ENCODE measurements at regions not wholly inside any gene's neighbourhood (a gene's known extent, or its start where the extent isn't known, plus 50 kb on each side); places are given as distances from the start of the nearest gene placed in this dataset.

GRCh38 chr17:71969500-71969899 is 151.3 kb upstream of the SOX9 start:
- Histone ChIP-seq H4K8ac (ENCODE audit: low read depth, low read length) (no peak overlapping the region), H3K27me3 (ENCODE audit: insufficient read depth, low read length) (no peaks in the 10 kb centered on the region), H3K9me3 (ENCODE audit: insufficient read depth, low read depth, low read length) (no peaks in the 10 kb centered on the region), H3K79me2 (ENCODE audit: control insufficient read depth, insufficient read depth, low read length, poor library complexity) (no peaks in the 10 kb centered on the region), H3K79me1 (ENCODE audit: low read length) (no peaks in the 10 kb centered on the region), H2AK5ac (ENCODE audit: low read length) (no peak overlapping the region), H2BK5ac (ENCODE audit: low read depth, low read length, poor library complexity) (no peak overlapping the region), H3K23ac (ENCODE audit: low read length) (no peak overlapping the region), H3K4ac (ENCODE audit: low read depth, low read length) (no peak overlapping the region), H4K12ac (ENCODE audit: low read depth, low read length) (no peak overlapping the region), H3K14ac (ENCODE audit: low read length) (no peak overlapping the region), H2BK12ac (ENCODE audit: low read length) (no peak overlapping the region), H4K91ac (ENCODE audit: low read depth, low read length) (no peak overlapping the region), H2BK120ac (ENCODE audit: insufficient read depth, low read length, poor library complexity) (no peak overlapping the region), H3K36me3 (ENCODE audit: control insufficient read depth in 1 of 2, insufficient read depth in 2 of 2, low read length in 2 of 2) (no peaks in the 10 kb centered on the region), H3K4me3 (ENCODE audit: low read depth, low read length) (no peak overlapping the region), H3K9ac (ENCODE audit: low read length) (no peak overlapping the region), H3K18ac (ENCODE audit: low read length) (no peak overlapping the region), H3K4me2 (ENCODE audit: low read length) (no peak overlapping the region), H2AFZ (ENCODE audit: insufficient read depth, low read length, poor library complexity) (no peak overlapping the region), H3K4me1 (ENCODE audit: control insufficient read depth in 1 of 2, insufficient read depth in 2 of 2, low read length in 2 of 2) (peaks cover 0 to 3% of the 10 kb centered on the region in 2 experiments), H3K27ac (ENCODE audit: low read depth, low read length) (no peak overlapping the region)
- DNase-seq, result no peak

GRCh38 chr17:71970312-71970711 is 150.5 kb upstream of the SOX9 start:
- Histone ChIP-seq H3K14ac (ENCODE audit: low read length) (no peak overlapping the region), H3K4me2 (ENCODE audit: low read length) (no peak overlapping the region), H3K9me3 (ENCODE audit: insufficient read depth, low read depth, low read length) (no peaks in the 10 kb centered on the region), H4K12ac (ENCODE audit: low read depth, low read length) (no peak overlapping the region), H3K9ac (ENCODE audit: low read length) (no peak overlapping the region), H3K4me3 (ENCODE audit: low read depth, low read length) (no peak overlapping the region), H3K79me1 (ENCODE audit: low read length) (no peaks in the 10 kb centered on the region), H3K79me2 (ENCODE audit: control insufficient read depth, insufficient read depth, low read length, poor library complexity) (no peaks in the 10 kb centered on the region), H4K91ac (ENCODE audit: low read depth, low read length) (no peak overlapping the region), H2BK120ac (ENCODE audit: insufficient read depth, low read length, poor library complexity) (no peak overlapping the region), H3K4me1 (ENCODE audit: control insufficient read depth in 1 of 2, insufficient read depth in 2 of 2, low read length in 2 of 2) (peaks cover 2 to 4% of the 10 kb centered on the region in 2 experiments), H3K23ac (ENCODE audit: low read length) (no peak overlapping the region), H2AK5ac (ENCODE audit: low read length) (no peak overlapping the region), H3K4ac (ENCODE audit: low read depth, low read length) (no peak overlapping the region), H2BK5ac (ENCODE audit: low read depth, low read length, poor library complexity) (no peak overlapping the region), H3K18ac (ENCODE audit: low read length) (no peak overlapping the region), H3K27me3 (ENCODE audit: insufficient read depth, low read length) (no peaks in the 10 kb centered on the region), H3K27ac (ENCODE audit: low read depth, low read length) (no peak overlapping the region), H2AFZ (ENCODE audit: insufficient read depth, low read length, poor library complexity) (no peak overlapping the region), H3K36me3 (ENCODE audit: control insufficient read depth in 1 of 2, insufficient read depth in 2 of 2, low read length in 2 of 2) (no peaks in the 10 kb centered on the region), H2BK12ac (ENCODE audit: low read length) (no peak overlapping the region), H4K8ac (ENCODE audit: low read depth, low read length) (no peak overlapping the region)
- WGBS (ENCODE audit: extremely low coverage, insufficient coverage, insufficient read length), result no CpG with 5 or more reads among the region's 1 CpG
- DNase-seq, result no peak

- Histone ChIP-seq H3K23ac (ENCODE audit: low read length) (no peak overlapping the region), H2AK5ac (ENCODE audit: low read length) (no peak overlapping the region), H4K91ac (ENCODE audit: low read depth, low read length) (no peak overlapping the region), H3K9me3 (ENCODE audit: insufficient read depth, low read depth, low read length) (no peaks in the 10 kb centered on the region), H3K36me3 (ENCODE audit: control insufficient read depth in 1 of 2, insufficient read depth in 2 of 2, low read length in 2 of 2) (no peaks in the 10 kb centered on the region), H2BK5ac (ENCODE audit: low read depth, low read length, poor library complexity) (no peak overlapping the region), H2AFZ (ENCODE audit: insufficient read depth, low read length, poor library complexity) (no peak overlapping the region), H4K8ac (ENCODE audit: low read depth, low read length) (no peak overlapping the region), H3K79me2 (ENCODE audit: control insufficient read depth, insufficient read depth, low read length, poor library complexity) (no peaks in the 10 kb centered on the region), H3K4me1 (ENCODE audit: control insufficient read depth in 1 of 2, insufficient read depth in 2 of 2, low read length in 2 of 2) (peaks cover 9 to 12% of the 10 kb centered on the region in 2 experiments), H3K4me3 (ENCODE audit: low read depth, low read length) (no peak overlapping the region), H2BK120ac (ENCODE audit: insufficient read depth, low read length, poor library complexity) (no peak overlapping the region), H2BK12ac (ENCODE audit: low read length) (no peak overlapping the region), H3K27me3 (ENCODE audit: insufficient read depth, low read length) (no peaks in the 10 kb centered on the region), H3K9ac (ENCODE audit: low read length) (no peak overlapping the region), H3K18ac (ENCODE audit: low read length) (no peak overlapping the region), H3K14ac (ENCODE audit: low read length) (no peak overlapping the region), H3K4me2 (ENCODE audit: low read length) (no peak overlapping the region), H4K12ac (ENCODE audit: low read depth, low read length) (no peak overlapping the region), H3K27ac (ENCODE audit: low read depth, low read length) (no peak overlapping the region), H3K4ac (ENCODE audit: low read depth, low read length) (no peak overlapping the region), H3K79me1 (ENCODE audit: low read length) (peaks cover 2% of the 10 kb centered on the region)
- no CpG with 5 or more reads among the region's 4 CpGs for WGBS (ENCODE audit: extremely low coverage, insufficient coverage, insufficient read length)
- no peak for DNase-seq
Observed at GRCh38 chr17:71974051-71974450, 146.8 kb upstream of the SOX9 start.

- whole genome bisulfite sequencing (ENCODE audit: extremely low coverage, insufficient coverage, insufficient read length), result no CpG with 5 or more reads among the region's 13 CpGs
- Histone ChIP-seq H3K9me3 (ENCODE audit: insufficient read depth, low read depth, low read length) (no peaks in the 10 kb centered on the region), H3K4ac (ENCODE audit: low read depth, low read length) (no peak overlapping the region), H3K9ac (ENCODE audit: low read length) (no peak overlapping the region), H3K4me3 (ENCODE audit: low read depth, low read length) (no peak overlapping the region), H3K4me2 (ENCODE audit: low read length) (no peak overlapping the region), H3K4me1 (ENCODE audit: control insufficient read depth in 1 of 2, insufficient read depth in 2 of 2, low read length in 2 of 2) (peaks cover 9% of the 10 kb centered on the region in 2 experiments), H3K27me3 (ENCODE audit: insufficient read depth, low read length) (no peaks in the 10 kb centered on the region), H3K23ac (ENCODE audit: low read length) (no peak overlapping the region), H2AFZ (ENCODE audit: insufficient read depth, low read length, poor library complexity) (peak overlapping the region; percentile 20), H4K8ac (ENCODE audit: low read depth, low read length) (no peak overlapping the region), H2BK120ac (ENCODE audit: insufficient read depth, low read length, poor library complexity) (peak overlapping the region; percentile 15), H4K12ac (ENCODE audit: low read depth, low read length) (no peak overlapping the region), H3K79me2 (ENCODE audit: control insufficient read depth, insufficient read depth, low read length, poor library complexity) (no peaks in the 10 kb centered on the region), H3K36me3 (ENCODE audit: control insufficient read depth in 1 of 2, insufficient read depth in 2 of 2, low read length in 2 of 2) (no peaks in the 10 kb centered on the region), H3K27ac (ENCODE audit: low read depth, low read length) (no peak overlapping the region), H2AK5ac (ENCODE audit: low read length) (no peak overlapping the region), H3K79me1 (ENCODE audit: low read length) (peaks cover 2% of the 10 kb centered on the region), H2BK5ac (ENCODE audit: low read depth, low read length, poor library complexity) (peak overlapping the region; percentile 11), H4K91ac (ENCODE audit: low read depth, low read length) (no peak overlapping the region), H2BK12ac (ENCODE audit: low read length) (peak overlapping the region; percentile 35), H3K18ac (ENCODE audit: low read length) (no peak overlapping the region), H3K14ac (ENCODE audit: low read length) (peak overlapping the region; percentile 4)
- DNase-seq, result no peak
Observed at GRCh38 chr17:71975331-71975801, 145.5 kb upstream of the SOX9 start.
